ENCODE measurements at regions not wholly inside any gene's neighbourhood (a gene's known extent, or its start where the extent isn't known, plus 50 kb on each side); places are given as distances from the start of the nearest gene placed in this dataset.

DNA sequence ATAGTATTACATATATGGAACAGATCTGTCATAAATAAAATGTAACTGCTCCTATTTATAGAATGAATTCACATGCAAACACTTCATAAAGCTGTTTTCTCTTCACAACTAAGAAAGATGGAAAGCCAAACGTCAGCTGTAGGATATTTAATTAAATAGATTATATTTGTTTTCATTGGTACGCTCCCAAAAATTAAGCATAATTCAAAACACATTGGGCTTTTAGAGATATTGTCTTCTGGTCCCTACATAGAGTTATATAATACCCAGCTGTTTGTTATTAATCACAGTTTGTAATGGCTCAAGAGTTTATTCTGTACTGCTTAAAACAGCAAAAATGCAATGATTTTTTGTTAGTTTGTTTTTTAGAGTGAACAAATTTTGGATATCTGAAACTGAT, 61.2 kb downstream of the MRPS30 start:
- no peaks in the 10 kb centered on the region for H3K27me3 Mint-ChIP-seq (ENCODE audit: low read depth)
- no peak for ATAC-seq
- H3K9me3 Mint-ChIP-seq: no peaks in the 10 kb centered on the region
- POLR2A ChIA-PET: no interaction called here
- no peak for DNase-seq (ENCODE audit: low spot score)
- no peak overlapping the region for H3K4me3 Mint-ChIP-seq
- no peak overlapping the region for H3K27ac Mint-ChIP-seq
- CTCF ChIA-PET: no interaction called here
- H3K4me1 Mint-ChIP-seq: no peaks in the 10 kb centered on the region
- TF ChIP-seq ATF2 (CRISPR knock-in tag; IDR thresholded peaks at IDR 0.05; ENCODE audit: borderline replicate concordance, low read depth) (no peak), ZBTB21 (CRISPR knock-in tag; IDR thresholded peaks at IDR 0.05; ENCODE audit: borderline replicate concordance) (no peak), ZNF317 (CRISPR knock-in tag; IDR thresholded peaks at IDR 0.05; ENCODE audit: borderline replicate concordance, low read depth) (no peak), SMAD3 (CRISPR knock-in tag; IDR thresholded peaks at IDR 0.05; ENCODE audit: borderline replicate concordance) (no peak), NR3C1 (CRISPR knock-in tag; conservative IDR thresholded peaks at IDR 0.05; ENCODE audit: low read depth) (no peak), ZNF121 (CRISPR knock-in tag; IDR thresholded peaks at IDR 0.05) (no peak), GTF2I (CRISPR knock-in tag; conservative IDR thresholded peaks at IDR 0.05) (no peak), E2F1 (CRISPR knock-in tag; IDR thresholded peaks at IDR 0.05) (no peak), ESRRA (CRISPR knock-in tag; IDR thresholded peaks at IDR 0.05; ENCODE audit: borderline replicate concordance) (no peak), RORB (CRISPR knock-in tag; IDR thresholded peaks at IDR 0.05) (no peak), ZNF263 (CRISPR knock-in tag; IDR thresholded peaks at IDR 0.05; ENCODE audit: low read depth) (no peak), MLX (CRISPR knock-in tag; IDR thresholded peaks at IDR 0.05) (no peak), ATF1 (CRISPR knock-in tag; IDR thresholded peaks at IDR 0.05) (no peak), ZNF425 (CRISPR knock-in tag; conservative IDR thresholded peaks at IDR 0.05) (no peak)
- TF ChIP-seq, protein P1, sequence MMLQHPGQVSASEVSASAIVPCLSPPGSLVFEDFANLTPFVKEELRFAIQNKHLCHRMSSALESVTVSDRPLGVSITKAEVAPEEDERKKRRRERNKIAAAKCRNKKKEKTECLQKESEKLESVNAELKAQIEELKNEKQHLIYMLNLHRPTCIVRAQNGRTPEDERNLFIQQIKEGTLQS (CRISPR knock-in tag; conservative IDR thresholded peaks at IDR 0.05): no peak
- TF ChIP-seq, protein P2, sequence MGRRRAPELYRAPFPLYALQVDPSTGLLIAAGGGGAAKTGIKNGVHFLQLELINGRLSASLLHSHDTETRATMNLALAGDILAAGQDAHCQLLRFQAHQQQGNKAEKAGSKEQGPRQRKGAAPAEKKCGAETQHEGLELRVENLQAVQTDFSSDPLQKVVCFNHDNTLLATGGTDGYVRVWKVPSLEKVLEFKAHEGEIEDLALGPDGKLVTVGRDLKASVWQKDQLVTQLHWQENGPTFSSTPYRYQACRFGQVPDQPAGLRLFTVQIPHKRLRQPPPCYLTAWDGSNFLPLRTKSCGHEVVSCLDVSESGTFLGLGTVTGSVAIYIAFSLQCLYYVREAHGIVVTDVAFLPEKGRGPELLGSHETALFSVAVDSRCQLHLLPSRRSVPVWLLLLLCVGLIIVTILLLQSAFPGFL (CRISPR knock-in tag; IDR thresholded peaks at IDR 0.05; ENCODE audit: borderline replicate concordance): no peak
- TF ChIP-seq, protein P3, sequence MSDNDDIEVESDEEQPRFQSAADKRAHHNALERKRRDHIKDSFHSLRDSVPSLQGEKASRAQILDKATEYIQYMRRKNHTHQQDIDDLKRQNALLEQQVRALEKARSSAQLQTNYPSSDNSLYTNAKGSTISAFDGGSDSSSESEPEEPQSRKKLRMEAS (CRISPR knock-in tag; IDR thresholded peaks at IDR 0.05): no peak
- TF ChIP-seq, protein P4, sequence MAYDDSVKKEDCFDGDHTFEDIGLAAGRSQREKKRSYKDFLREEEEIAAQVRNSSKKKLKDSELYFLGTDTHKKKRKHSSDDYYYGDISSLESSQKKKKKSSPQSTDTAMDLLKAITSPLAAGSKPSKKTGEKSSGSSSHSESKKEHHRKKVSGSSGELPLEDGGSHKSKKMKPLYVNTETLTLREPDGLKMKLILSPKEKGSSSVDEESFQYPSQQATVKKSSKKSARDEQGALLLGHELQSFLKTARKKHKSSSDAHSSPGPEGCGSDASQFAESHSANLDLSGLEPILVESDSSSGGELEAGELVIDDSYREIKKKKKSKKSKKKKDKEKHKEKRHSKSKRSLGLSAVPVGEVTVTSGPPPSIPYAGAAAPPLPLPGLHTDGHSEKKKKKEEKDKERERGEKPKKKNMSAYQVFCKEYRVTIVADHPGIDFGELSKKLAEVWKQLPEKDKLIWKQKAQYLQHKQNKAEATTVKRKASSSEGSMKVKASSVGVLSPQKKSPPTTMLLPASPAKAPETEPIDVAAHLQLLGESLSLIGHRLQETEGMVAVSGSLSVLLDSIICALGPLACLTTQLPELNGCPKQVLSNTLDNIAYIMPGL (CRISPR knock-in tag; IDR thresholded peaks at IDR 0.05): no peak
- TF ChIP-seq, protein P5, sequence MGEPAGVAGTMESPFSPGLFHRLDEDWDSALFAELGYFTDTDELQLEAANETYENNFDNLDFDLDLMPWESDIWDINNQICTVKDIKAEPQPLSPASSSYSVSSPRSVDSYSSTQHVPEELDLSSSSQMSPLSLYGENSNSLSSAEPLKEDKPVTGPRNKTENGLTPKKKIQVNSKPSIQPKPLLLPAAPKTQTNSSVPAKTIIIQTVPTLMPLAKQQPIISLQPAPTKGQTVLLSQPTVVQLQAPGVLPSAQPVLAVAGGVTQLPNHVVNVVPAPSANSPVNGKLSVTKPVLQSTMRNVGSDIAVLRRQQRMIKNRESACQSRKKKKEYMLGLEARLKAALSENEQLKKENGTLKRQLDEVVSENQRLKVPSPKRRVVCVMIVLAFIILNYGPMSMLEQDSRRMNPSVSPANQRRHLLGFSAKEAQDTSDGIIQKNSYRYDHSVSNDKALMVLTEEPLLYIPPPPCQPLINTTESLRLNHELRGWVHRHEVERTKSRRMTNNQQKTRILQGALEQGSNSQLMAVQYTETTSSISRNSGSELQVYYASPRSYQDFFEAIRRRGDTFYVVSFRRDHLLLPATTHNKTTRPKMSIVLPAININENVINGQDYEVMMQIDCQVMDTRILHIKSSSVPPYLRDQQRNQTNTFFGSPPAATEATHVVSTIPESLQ (CRISPR knock-in tag; IDR thresholded peaks at IDR 0.05): no peak
- no peaks in the 10 kb centered on the region for H3K36me3 Mint-ChIP-seq

Measured in WTC11 (cell line).